ENCODE measurements at regions not wholly inside any gene's neighbourhood (a gene's known extent, or its start where the extent isn't known, plus 50 kb on each side); places are given as distances from the start of the nearest gene placed in this dataset.

GRCh38 chr18:30404422-30404821, 638.1 kb downstream of the DSC3 start:
- Histone ChIP-seq H3K4me3 (ENCODE audit: low read depth in 2 of 2, low read length in 2 of 2) (no peak overlapping the region), H3K27ac (ENCODE audit: low read length) (no peak overlapping the region), H3K9me3 (ENCODE audit: control insufficient read depth, insufficient read depth, low read depth, low read length) (no peaks in the 10 kb centered on the region), H3K27me3 (ENCODE audit: control insufficient read depth, insufficient read depth, low read length) (no peaks in the 10 kb centered on the region), H3K4me1 (ENCODE audit: control insufficient read depth, insufficient read depth, low read length) (no peaks in the 10 kb centered on the region), H3K36me3 (ENCODE audit: control insufficient read depth, insufficient read depth, low read length) (no peaks in the 10 kb centered on the region)
- no peak for DNase-seq (ENCODE audit: low read depth, low spot score)
- TF ChIP-seq SIN3A (IDR thresholded peaks at IDR 0.05; ENCODE audit: borderline replicate concordance, insufficient read depth, low read depth, low read length) (no peak), TCF7L2 (IDR thresholded peaks at IDR 0.05; ENCODE audit: low read depth, low read length) (no peak), POLR2AphosphoS5 (IDR thresholded peaks at IDR 0.05; ENCODE audit: low read depth, low read length) (no peak)
- TF ChIP-seq, protein P1, sequence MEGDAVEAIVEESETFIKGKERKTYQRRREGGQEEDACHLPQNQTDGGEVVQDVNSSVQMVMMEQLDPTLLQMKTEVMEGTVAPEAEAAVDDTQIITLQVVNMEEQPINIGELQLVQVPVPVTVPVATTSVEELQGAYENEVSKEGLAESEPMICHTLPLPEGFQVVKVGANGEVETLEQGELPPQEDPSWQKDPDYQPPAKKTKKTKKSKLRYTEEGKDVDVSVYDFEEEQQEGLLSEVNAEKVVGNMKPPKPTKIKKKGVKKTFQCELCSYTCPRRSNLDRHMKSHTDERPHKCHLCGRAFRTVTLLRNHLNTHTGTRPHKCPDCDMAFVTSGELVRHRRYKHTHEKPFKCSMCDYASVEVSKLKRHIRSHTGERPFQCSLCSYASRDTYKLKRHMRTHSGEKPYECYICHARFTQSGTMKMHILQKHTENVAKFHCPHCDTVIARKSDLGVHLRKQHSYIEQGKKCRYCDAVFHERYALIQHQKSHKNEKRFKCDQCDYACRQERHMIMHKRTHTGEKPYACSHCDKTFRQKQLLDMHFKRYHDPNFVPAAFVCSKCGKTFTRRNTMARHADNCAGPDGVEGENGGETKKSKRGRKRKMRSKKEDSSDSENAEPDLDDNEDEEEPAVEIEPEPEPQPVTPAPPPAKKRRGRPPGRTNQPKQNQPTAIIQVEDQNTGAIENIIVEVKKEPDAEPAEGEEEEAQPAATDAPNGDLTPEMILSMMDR (IDR thresholded peaks at IDR 0.05) = no peak
- TF ChIP-seq, protein P2, sequence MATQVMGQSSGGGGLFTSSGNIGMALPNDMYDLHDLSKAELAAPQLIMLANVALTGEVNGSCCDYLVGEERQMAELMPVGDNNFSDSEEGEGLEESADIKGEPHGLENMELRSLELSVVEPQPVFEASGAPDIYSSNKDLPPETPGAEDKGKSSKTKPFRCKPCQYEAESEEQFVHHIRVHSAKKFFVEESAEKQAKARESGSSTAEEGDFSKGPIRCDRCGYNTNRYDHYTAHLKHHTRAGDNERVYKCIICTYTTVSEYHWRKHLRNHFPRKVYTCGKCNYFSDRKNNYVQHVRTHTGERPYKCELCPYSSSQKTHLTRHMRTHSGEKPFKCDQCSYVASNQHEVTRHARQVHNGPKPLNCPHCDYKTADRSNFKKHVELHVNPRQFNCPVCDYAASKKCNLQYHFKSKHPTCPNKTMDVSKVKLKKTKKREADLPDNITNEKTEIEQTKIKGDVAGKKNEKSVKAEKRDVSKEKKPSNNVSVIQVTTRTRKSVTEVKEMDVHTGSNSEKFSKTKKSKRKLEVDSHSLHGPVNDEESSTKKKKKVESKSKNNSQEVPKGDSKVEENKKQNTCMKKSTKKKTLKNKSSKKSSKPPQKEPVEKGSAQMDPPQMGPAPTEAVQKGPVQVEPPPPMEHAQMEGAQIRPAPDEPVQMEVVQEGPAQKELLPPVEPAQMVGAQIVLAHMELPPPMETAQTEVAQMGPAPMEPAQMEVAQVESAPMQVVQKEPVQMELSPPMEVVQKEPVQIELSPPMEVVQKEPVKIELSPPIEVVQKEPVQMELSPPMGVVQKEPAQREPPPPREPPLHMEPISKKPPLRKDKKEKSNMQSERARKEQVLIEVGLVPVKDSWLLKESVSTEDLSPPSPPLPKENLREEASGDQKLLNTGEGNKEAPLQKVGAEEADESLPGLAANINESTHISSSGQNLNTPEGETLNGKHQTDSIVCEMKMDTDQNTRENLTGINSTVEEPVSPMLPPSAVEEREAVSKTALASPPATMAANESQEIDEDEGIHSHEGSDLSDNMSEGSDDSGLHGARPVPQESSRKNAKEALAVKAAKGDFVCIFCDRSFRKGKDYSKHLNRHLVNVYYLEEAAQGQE (IDR thresholded peaks at IDR 0.05; ENCODE audit: insufficient read depth in 1 of 2, low read depth in 2 of 2, low read length in 1 of 2) = no peak
- ChIA-PET POLR2A (no interaction called here), CTCF (no interaction called here)
- BruUV-seq (replicated peaks) = no TSS peak
- in situ Hi-C loops (cut with HindIII; ENCODE audit: low pct_unique_long_range_greater_than_20kb, low sequenced_read_pairs) = no loop called here
- intact Hi-C loops (cut with micrococcal nuclease; ENCODE audit: unreplicated experiment) = no loop called here
- ATAC-seq = no peak

DNA sequence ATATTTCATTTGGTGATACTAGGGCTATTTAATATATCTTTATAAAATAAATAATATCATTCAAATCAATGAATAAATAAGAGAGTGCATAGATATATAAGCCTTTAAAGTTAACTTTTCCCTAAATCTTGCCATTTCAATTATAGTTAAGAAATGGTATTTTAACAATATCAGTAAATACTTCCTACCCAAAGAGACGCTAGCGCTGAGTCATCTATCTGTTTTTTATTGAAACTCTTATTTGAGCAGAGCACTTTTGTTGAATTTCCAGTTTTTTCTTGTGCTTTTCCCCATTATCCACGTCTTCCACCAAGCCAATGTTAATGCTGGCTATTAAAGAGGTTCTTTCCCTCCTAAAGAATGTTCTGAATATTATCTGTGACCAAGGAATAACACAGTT, 639.3 kb downstream of the DSC3 start:
- intact Hi-C loops (cut with micrococcal nuclease; ENCODE audit: unreplicated experiment) = no loop called here
- Histone ChIP-seq H3K4me3 (ENCODE audit: low read depth in 2 of 2, low read length in 2 of 2) (no peak overlapping the region), H3K36me3 (ENCODE audit: control insufficient read depth, insufficient read depth, low read length) (no peaks in the 10 kb centered on the region), H3K27ac (ENCODE audit: low read length) (no peak overlapping the region), H3K27me3 (ENCODE audit: control insufficient read depth, insufficient read depth, low read length) (no peaks in the 10 kb centered on the region), H3K9me3 (ENCODE audit: control insufficient read depth, insufficient read depth, low read depth, low read length) (no peaks in the 10 kb centered on the region), H3K4me1 (ENCODE audit: control insufficient read depth, insufficient read depth, low read length) (no peaks in the 10 kb centered on the region)
- ChIA-PET POLR2A (no interaction called here), CTCF (no interaction called here)
- no peak for ATAC-seq
- no peak for DNase-seq (ENCODE audit: low read depth, low spot score)
- BruUV-seq (replicated peaks) = no TSS peak
- TF ChIP-seq TCF7L2 (IDR thresholded peaks at IDR 0.05; ENCODE audit: low read depth, low read length) = no peak
- TF ChIP-seq, protein P2 (IDR thresholded peaks at IDR 0.05; ENCODE audit: insufficient read depth in 1 of 2, low read depth in 2 of 2, low read length in 1 of 2) = no peak
- TF ChIP-seq POLR2AphosphoS5 (IDR thresholded peaks at IDR 0.05; ENCODE audit: low read depth, low read length) = no peak
- TF ChIP-seq, protein P1 (IDR thresholded peaks at IDR 0.05) = no peak
- TF ChIP-seq SIN3A (IDR thresholded peaks at IDR 0.05; ENCODE audit: borderline replicate concordance, insufficient read depth, low read depth, low read length) = no peak
- in situ Hi-C loops (cut with HindIII; ENCODE audit: low pct_unique_long_range_greater_than_20kb, low sequenced_read_pairs) = no loop called here

All from Panc1 (cell line).